OCI-LY1 (cell line): ENCODE measurements at regions not wholly inside any gene's neighbourhood (a gene's known extent, or its start where the extent isn't known, plus 50 kb on each side); places are given as distances from the start of the nearest gene placed in this dataset.

Source experiments
- CTCF ChIP-seq: fragments of 200-600 bp; sonication (generic), shearing (Covaris generic); IDR thresholded peaks from 2 replicates; pipeline ENCODE4 v1.5.1; 2017; ENCODE audit warnings: mild to moderate bottlenecking, antibody characterized with exemption, low read length, moderate library complexity, mixed read lengths
- EZH2 ChIP-seq: fragments of 200-600 bp; sonication (generic), shearing (Covaris generic); IDR thresholded peaks from 2 replicates; pipeline ENCODE4 v1.8.0; 2017; ENCODE audit warnings: borderline replicate concordance, mixed run types, mild to moderate bottlenecking, antibody characterized with exemption, low read length, moderate library complexity, mixed read lengths

GRCh38 chr4:81350040-81350439 is 121.7 kb downstream of the RASGEF1B start:
- TF ChIP-seq CTCF = no peak
- TF ChIP-seq EZH2 = no peak
